ENCODE measurements at regions not wholly inside any gene's neighbourhood (a gene's known extent, or its start where the extent isn't known, plus 50 kb on each side); places are given as distances from the start of the nearest gene placed in this dataset.

- TF ChIP-seq POLR2A (IDR thresholded peaks at IDR 0.05; ENCODE audit: low read depth) (no peak), POLR2AphosphoS5 (IDR thresholded peaks at IDR 0.05) (no peak), CTCF (IDR thresholded peaks at IDR 0.05) (peak in 1 of 3 experiments; percentile 21), EP300 (IDR thresholded peaks at IDR 0.05) (no peak)
These were observed 1000.7 kb downstream of the STIM2 start for GRCh38 chr4:27861381-27861787.

Measured in esophagus muscularis mucosa (tissue), 4 donors.